NB4 (cell line): ENCODE measurements at regions not wholly inside any gene's neighbourhood (a gene's known extent, or its start where the extent isn't known, plus 50 kb on each side); places are given as distances from the start of the nearest gene placed in this dataset.

Experiments used
- CTCF ChIP-seq: IDR thresholded peaks from one replicate; pipeline ENCODE4 v1.5.1; 2012; ENCODE audit warnings: low read depth, low read length
- MYC ChIP-seq: IDR thresholded peaks from 2 replicates; pipeline ENCODE4 v1.6.1; 2011; ENCODE audit warnings: low read depth, low read length

DNA sequence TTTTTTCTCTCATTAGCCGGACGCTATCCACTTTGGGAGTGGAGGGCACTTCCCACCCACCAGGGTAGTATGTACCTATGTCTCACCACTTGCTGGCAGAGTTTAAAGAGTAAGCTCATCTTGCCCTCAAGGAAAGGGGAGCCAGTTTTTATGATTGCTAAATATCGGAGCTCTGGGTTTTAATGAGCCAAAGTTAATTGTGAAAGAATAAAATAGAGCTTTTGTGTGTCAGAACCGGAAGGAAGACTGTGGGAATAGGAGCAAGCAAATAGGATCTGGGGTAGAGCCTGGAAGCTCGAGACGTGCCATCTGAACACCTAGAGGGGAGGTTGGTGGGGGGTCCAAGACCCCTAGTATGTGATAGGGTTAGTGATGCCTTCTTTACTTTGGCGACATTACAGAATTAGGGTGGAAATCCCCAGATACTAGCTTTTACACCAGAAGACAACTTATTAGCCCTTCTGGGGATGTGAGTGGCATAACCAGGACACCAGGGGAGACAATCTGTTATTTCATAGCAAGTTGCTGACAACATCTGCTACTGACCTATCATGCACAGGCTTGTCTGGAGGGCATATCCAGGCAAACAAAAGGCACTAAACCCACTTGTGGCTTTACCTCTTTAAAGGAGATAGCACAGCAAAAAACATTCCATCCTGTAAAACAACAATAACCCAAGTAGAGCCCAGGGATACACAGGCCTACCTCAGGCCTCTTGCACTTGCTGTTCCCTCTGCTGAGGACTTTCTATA is 333.8 kb downstream of the ZNF621 start:
- TF ChIP-seq CTCF, result no peak
- TF ChIP-seq MYC, result no peak
